ENCODE measurements at regions not wholly inside any gene's neighbourhood (a gene's known extent, or its start where the extent isn't known, plus 50 kb on each side); places are given as distances from the start of the nearest gene placed in this dataset.

GRCh38 chr22:25402160-25402500 is 162.3 kb upstream of the GRK3 start:
- Histone ChIP-seq H3K27me3 (ENCODE audit: control insufficient read depth in 2 of 2, insufficient read depth in 2 of 2, low read length in 2 of 2) (no peaks in the 10 kb centered on the region), H3K9me1 (replicated peaks; ENCODE audit: control insufficient read depth, extremely low read depth, insufficient read depth, low read length) (no peaks in the 10 kb centered on the region), H2AFZ (ENCODE audit: low read depth, low read length) (no peak overlapping the region), H3K79me2 (ENCODE audit: control insufficient read depth, insufficient read depth, low read length) (peaks cover 27% of the 10 kb centered on the region), H4K20me1 (replicated peaks; ENCODE audit: control insufficient read depth, extremely low read depth, insufficient read depth, low read length) (no peaks in the 10 kb centered on the region), H3K9me3 (replicated peaks; ENCODE audit: control insufficient read depth, insufficient read depth, low read length) (no peaks in the 10 kb centered on the region), H3K36me3 (ENCODE audit: control insufficient read depth in 2 of 2, extremely low read depth in 1 of 2, insufficient read depth in 2 of 2, low read length in 2 of 2) (no peaks in the 10 kb centered on the region), H3K9ac (replicated peaks; ENCODE audit: extremely low read depth, insufficient read depth, low read length) (no peak overlapping the region), H3K27ac (ENCODE audit: insufficient read depth, low read depth, low read length) (no peak overlapping the region), H3K4me2 (ENCODE audit: insufficient read depth, low read length) (no peak overlapping the region), H3K4me1 (ENCODE audit: control insufficient read depth, extremely low read depth, insufficient read depth, low read length) (peaks cover 32% of the 10 kb centered on the region), H3K4me3 (replicated peaks in 1 of 3; ENCODE audit: insufficient read depth in 1 of 3, low read depth in 1 of 3, low read length in 3 of 3) (no peak overlapping the region)
- dilution Hi-C loops (cut with MboI; ENCODE audit: extremely low pct_ligation_motif_present, low sequenced_read_pairs): no loop called here
- DNase-seq (ENCODE audit: low read depth, low spot score): no peak
- ChIA-PET CTCF (no interaction called here), POLR2A (no interaction called here)
- BruUV-seq (replicated peaks): no TSS peak
- no peak for FAIRE-seq
- intact Hi-C loops (cut with micrococcal nuclease): no loop called here
- TF ChIP-seq JUN (IDR thresholded peaks at IDR 0.05; ENCODE audit: borderline replicate concordance, insufficient read depth, insufficient read length, low read depth): no peak
- no peak for TF ChIP-seq MAX (IDR thresholded peaks at IDR 0.05; ENCODE audit: insufficient read depth, insufficient read length)
- TF ChIP-seq MYC (IDR thresholded peaks at IDR 0.05; ENCODE audit: low read depth, low read length): no peak
- no peak for TF ChIP-seq POLR2AphosphoS5 (IDR thresholded peaks at IDR 0.05; ENCODE audit: insufficient read depth, low read depth, low read length)
- TF ChIP-seq GATA2 (IDR thresholded peaks at IDR 0.05; ENCODE audit: insufficient read depth, insufficient read length, low read depth, low read length): no peak
- no peak for TF ChIP-seq EZH2 (IDR thresholded peaks at IDR 0.05; ENCODE audit: borderline replicate concordance, low read depth, low read length, severe bottlenecking)
- no peak for TF ChIP-seq POLR2A (IDR thresholded peaks at IDR 0.05; ENCODE audit: low read depth, low read length)
- no peak for TF ChIP-seq FOS (IDR thresholded peaks at IDR 0.05; ENCODE audit: borderline replicate concordance, insufficient read depth, low read length)
- TF ChIP-seq CTCF (IDR thresholded peaks at IDR 0.05; ENCODE audit: extremely low read depth in 1 of 2, insufficient read depth in 1 of 2, low read depth in 1 of 2, low read length in 2 of 2): no peak
